ENCODE measurements at regions not wholly inside any gene's neighbourhood (a gene's known extent, or its start where the extent isn't known, plus 50 kb on each side); places are given as distances from the start of the nearest gene placed in this dataset.

DNA sequence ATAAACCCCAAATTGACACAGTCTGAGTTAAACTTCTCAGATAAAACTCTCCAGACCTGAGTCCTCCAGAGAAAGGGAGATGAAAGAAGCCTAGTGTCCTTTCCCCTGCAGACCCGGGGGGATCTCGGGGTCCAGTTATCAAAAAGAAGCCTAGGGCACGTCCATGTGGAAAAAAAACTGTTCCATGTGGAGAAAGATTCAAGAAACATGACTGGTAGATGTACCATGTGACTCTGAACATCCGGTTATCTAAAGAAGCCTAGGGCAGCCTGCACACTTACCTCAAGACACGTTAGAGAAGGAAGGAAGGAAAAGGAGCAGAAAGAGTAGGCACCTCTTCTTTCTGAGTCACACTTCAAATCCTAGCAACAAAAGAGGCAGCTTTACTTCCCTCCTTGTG, 421.0 kb downstream of the LRATD1 start:
- Histone ChIP-seq H3K4me1 (no peaks in the 10 kb centered on the region), H3K27ac (no peak overlapping the region), H3K9me3 (no peaks in the 10 kb centered on the region), H3K4me3 (no peak overlapping the region), H3K27me3 (no peaks in the 10 kb centered on the region), H3K36me3 (no peaks in the 10 kb centered on the region)
- DNase-seq (no peak), ATAC-seq (no peak)
- intact Hi-C loops (cut with DNase I; ENCODE audit: low total_unique reads) (no loop called here), in situ Hi-C loops (cut with MboI; ENCODE audit: low sequenced_read_pairs in 4 of 4) (no loop called here)
- TF ChIP-seq, protein P1, sequence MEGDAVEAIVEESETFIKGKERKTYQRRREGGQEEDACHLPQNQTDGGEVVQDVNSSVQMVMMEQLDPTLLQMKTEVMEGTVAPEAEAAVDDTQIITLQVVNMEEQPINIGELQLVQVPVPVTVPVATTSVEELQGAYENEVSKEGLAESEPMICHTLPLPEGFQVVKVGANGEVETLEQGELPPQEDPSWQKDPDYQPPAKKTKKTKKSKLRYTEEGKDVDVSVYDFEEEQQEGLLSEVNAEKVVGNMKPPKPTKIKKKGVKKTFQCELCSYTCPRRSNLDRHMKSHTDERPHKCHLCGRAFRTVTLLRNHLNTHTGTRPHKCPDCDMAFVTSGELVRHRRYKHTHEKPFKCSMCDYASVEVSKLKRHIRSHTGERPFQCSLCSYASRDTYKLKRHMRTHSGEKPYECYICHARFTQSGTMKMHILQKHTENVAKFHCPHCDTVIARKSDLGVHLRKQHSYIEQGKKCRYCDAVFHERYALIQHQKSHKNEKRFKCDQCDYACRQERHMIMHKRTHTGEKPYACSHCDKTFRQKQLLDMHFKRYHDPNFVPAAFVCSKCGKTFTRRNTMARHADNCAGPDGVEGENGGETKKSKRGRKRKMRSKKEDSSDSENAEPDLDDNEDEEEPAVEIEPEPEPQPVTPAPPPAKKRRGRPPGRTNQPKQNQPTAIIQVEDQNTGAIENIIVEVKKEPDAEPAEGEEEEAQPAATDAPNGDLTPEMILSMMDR (IDR thresholded peaks at IDR 0.05 in 4 of 5, conservative IDR thresholded peaks at IDR 0.05 in 1 of 5), result no peak
- no peak for TF ChIP-seq POLR2A (IDR thresholded peaks at IDR 0.05)

DNA sequence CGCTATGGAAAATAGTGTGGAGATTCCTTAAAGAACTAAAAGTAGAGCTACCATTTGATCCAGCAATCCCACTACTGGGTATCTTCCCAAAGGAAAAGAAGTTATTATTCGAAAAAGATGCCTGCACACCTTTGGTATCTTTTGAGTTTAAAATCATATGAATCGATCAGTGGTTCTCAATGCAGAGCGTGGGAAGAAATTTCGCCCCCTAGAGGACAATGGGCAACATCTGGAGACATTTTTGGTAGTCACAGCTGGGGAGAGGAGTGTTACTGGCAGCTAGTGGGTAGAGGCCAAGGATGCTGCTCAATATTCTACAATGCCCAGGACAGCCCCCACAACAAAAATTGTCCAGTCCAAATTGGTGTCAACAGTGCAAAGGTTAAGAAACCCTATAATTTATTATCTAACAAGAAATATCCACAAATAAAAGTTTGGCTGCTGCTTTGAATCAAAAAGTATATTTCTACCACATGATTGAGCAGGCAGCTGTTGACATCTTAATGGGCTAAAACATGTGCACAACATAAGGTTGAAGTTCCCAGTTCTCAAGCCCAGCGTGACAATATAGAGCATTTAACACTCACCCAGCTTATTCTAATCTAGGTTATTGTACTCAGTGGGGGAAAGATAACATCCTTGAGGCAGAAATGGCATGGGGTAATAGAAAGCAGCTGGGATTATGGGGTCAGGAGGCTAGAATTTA, 425.7 kb downstream of the LRATD1 start:
- Histone ChIP-seq H3K4me3 (no peak overlapping the region), H3K27ac (no peak overlapping the region), H3K36me3 (no peaks in the 10 kb centered on the region), H3K9me3 (no peaks in the 10 kb centered on the region), H3K4me1 (no peaks in the 10 kb centered on the region), H3K27me3 (no peaks in the 10 kb centered on the region)
- TF ChIP-seq, protein P1 (IDR thresholded peaks at IDR 0.05 in 4 of 5, conservative IDR thresholded peaks at IDR 0.05 in 1 of 5), result no peak
- TF ChIP-seq POLR2A (IDR thresholded peaks at IDR 0.05), result no peak
- DNase-seq, result no peak
- in situ Hi-C loops (cut with MboI; ENCODE audit: low sequenced_read_pairs in 4 of 4), result no loop called here
- ATAC-seq, result peak in 1 of 2 donors; percentile 19
- intact Hi-C loops (cut with DNase I; ENCODE audit: low total_unique reads), result no loop called here

DNA sequence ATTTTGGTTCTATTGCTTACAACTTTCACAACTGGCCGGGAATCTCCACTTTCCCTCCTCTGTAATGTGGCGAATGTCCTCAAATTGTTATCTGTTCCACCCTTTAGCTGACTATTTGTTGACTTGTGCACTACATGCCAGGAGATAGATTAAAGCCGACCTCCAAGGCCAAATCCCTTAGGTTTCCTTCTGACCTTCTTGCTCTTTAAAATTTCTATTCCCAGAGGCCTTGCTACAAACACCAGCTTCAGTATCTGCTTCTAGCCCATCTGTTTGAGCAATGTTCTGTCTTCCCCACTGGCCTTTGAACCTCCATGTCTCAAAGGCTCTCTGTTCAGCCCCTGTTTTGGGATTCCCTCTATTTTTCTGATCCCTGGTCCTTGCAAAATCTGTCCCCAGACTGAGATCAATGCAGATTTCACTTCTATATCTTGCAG, 426.2 kb downstream of the LRATD1 start:
- intact Hi-C loops (cut with DNase I; ENCODE audit: low total_unique reads), result no loop called here
- Histone ChIP-seq H3K4me3 (no peak overlapping the region), H3K9me3 (no peaks in the 10 kb centered on the region), H3K36me3 (no peaks in the 10 kb centered on the region), H3K27me3 (no peaks in the 10 kb centered on the region), H3K4me1 (no peaks in the 10 kb centered on the region), H3K27ac (no peak overlapping the region)
- TF ChIP-seq, protein P1 (IDR thresholded peaks at IDR 0.05 in 4 of 5, conservative IDR thresholded peaks at IDR 0.05 in 1 of 5), result no peak
- TF ChIP-seq POLR2A (IDR thresholded peaks at IDR 0.05), result no peak
- no peak for DNase-seq
- ATAC-seq, result no peak
- in situ Hi-C loops (cut with MboI; ENCODE audit: low sequenced_read_pairs in 4 of 4), result no loop called here

DNA sequence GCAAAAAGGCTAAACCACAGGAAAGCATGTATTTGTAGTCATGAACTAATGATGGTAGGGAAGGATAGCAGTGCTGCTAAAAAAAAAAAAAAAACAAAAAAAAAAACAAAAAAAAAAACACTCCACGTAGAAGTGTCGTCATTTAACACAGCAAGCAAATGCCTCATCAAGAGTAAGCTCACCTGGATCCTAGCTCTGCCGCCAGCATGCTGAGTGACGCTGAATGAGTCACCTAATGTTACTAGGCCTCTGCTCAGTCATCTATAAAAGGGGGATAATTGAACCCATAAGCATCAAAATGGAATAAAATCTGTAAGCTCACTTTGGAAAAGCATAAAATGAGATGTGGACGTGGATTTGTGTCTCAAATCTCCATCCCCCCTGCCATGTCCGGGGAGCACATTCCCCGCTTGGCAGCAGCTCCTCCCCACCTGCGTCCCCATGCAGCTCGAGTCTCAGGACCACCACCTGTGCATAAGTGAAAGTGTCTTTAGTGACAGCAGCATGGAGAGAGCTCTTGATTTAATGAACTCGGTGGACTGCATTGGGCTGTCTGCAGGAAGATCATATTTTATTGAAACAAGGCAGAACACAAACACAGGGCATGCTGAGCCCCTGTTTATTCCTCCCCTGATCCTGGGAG, 427.5 kb downstream of the LRATD1 start:
- no peaks in the 10 kb centered on the region for H3K36me3 ChIP-seq
- no peaks in the 10 kb centered on the region for H3K9me3 ChIP-seq
- intact Hi-C loops (cut with DNase I; ENCODE audit: low total_unique reads), result no loop called here
- DNase-seq (no peak), ATAC-seq (no peak)
- no peak overlapping the region for H3K27ac ChIP-seq
- no peak for TF ChIP-seq POLR2A (IDR thresholded peaks at IDR 0.05)
- TF ChIP-seq, protein P1 (IDR thresholded peaks at IDR 0.05 in 4 of 5, conservative IDR thresholded peaks at IDR 0.05 in 1 of 5), result no peak
- H3K4me3 ChIP-seq, result no peak overlapping the region
- no peaks in the 10 kb centered on the region for H3K27me3 ChIP-seq
- H3K4me1 ChIP-seq, result no peaks in the 10 kb centered on the region
- in situ Hi-C loops (cut with MboI; ENCODE audit: low sequenced_read_pairs in 4 of 4), result no loop called here

Measured in gastrocnemius medialis (tissue), 4 donors.